ENCODE measurements at regions not wholly inside any gene's neighbourhood (a gene's known extent, or its start where the extent isn't known, plus 50 kb on each side); places are given as distances from the start of the nearest gene placed in this dataset.

DNA sequence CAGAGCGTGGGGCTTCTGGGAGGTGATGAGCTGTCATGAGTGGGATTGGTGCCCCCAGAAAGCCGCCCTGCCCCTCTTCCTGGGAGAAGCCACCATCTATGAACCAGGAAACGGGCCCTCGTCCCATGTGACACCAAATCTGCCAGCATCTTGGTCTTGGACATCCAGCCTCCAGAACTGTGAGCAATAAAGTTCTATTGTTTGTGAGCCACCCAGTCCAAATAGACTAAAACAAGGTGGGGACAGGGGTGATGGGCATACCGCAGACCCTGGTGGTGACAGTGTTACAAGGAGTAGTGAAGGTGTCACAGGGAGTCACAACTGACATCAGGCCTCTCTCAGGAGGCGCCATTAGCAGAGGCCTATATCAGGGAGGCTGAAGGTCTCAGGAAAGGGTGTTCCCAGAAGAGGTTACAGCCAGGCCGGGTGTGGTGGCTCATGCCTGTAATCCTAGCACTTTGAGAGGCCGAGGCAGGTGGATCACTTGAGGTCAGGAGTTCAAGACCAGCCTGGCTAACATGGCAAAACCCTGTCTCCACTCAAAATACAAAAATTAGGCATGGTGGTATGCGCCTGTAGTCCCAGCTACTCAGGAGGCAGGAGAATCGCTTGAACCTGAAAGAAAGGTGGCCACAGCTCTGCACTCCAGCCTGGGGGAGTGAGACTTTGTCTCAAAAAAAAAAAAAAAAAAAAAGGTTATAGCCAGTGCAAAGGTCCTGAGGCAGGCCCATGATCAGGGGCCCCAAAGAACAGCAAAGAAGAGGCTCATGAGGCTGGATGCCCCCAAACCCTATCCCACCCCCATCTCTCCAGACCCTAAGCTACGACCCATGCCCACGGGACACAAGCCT lies 53.0 kb downstream of the NCOR2 start:
- TF ChIP-seq CTCF (IDR thresholded peaks at IDR 0.05) (no peak), POLR2A (IDR thresholded peaks at IDR 0.05) (no peak)

All from right lobe of liver (tissue), 4 donors.